Loucy (cell line): ENCODE measurements at regions not wholly inside any gene's neighbourhood (a gene's known extent, or its start where the extent isn't known, plus 50 kb on each side); places are given as distances from the start of the nearest gene placed in this dataset.

Experiments
- H2AFZ ChIP-seq: fragments of 200-600 bp; sonication (generic); 2 replicates; pipeline ENCODE4 v1.6.0; 2016; ENCODE audit warnings: antibody characterized with exemption, mild to moderate bottlenecking, low read length, moderate library complexity
- H3F3A ChIP-seq: fragments of 200-600 bp; 2 replicates; pipeline ENCODE4 v1.6.0; 2016; ENCODE audit warnings: antibody characterized with exemption, low read depth, mild to moderate bottlenecking
- H3K27me3 ChIP-seq: fragments of 200-600 bp; sonication (generic); 2 replicates; pipeline ENCODE4 v1.6.1; 2014; ENCODE audit warnings: low read length, mild to moderate bottlenecking; ENCODE audit not compliant: insufficient read depth, poor library complexity, severe bottlenecking
- H3K36me3 ChIP-seq: fragments of 200-600 bp; sonication (generic); 2 replicates; pipeline ENCODE4 v1.6.1; 2016; ENCODE audit warnings: low read length; ENCODE audit not compliant: insufficient read depth
- H3K4me1 ChIP-seq: fragments of 200-600 bp; sonication (generic); 2 replicates; pipeline ENCODE4 v1.5.1; 2014; ENCODE audit warnings: low read length, mild to moderate bottlenecking; ENCODE audit not compliant: insufficient read depth, poor library complexity, severe bottlenecking
- H3K4me2 ChIP-seq: fragments of 200-600 bp; sonication (generic); 2 replicates; pipeline ENCODE4 v1.6.0; 2014; ENCODE audit warnings: antibody characterized with exemption, low read length, low read depth, mild to moderate bottlenecking; ENCODE audit not compliant: poor library complexity, severe bottlenecking
- H3K4me3 ChIP-seq: fragments of 200-600 bp; sonication (generic); 2 replicates; pipeline ENCODE4 v1.5.1; 2014; ENCODE audit warnings: low read length, mild to moderate bottlenecking, mixed read lengths; ENCODE audit not compliant: poor library complexity, severe bottlenecking
- H3K79me2 ChIP-seq: fragments of 200-600 bp; sonication (generic); 2 replicates; pipeline ENCODE4 v1.6.1; 2014; ENCODE audit warnings: low read length; ENCODE audit not compliant: insufficient read depth
- H3K9ac ChIP-seq: fragments of 200-600 bp; sonication (generic); 2 replicates; pipeline ENCODE4 v1.6.0; 2014; ENCODE audit warnings: mild to moderate bottlenecking, low read depth, low read length, moderate library complexity; ENCODE audit not compliant: poor library complexity, severe bottlenecking
- H3K9me2 ChIP-seq: fragments of 200-600 bp; sonication (generic); replicated peaks from 2 replicates; pipeline ENCODE4 v1.6.1; 2016; ENCODE audit warnings: low read depth, low read length, mixed read lengths
- H3K9me3 ChIP-seq: fragments of 200-600 bp; sonication (generic); 2 replicates; pipeline ENCODE4 v1.6.1; 2014; ENCODE audit warnings: mild to moderate bottlenecking, antibody characterized with exemption, low read length, low read depth; ENCODE audit not compliant: insufficient read depth
- H4K20me1 ChIP-seq: fragments of 200-600 bp; sonication (generic); 2 replicates; pipeline ENCODE4 v1.6.0; 2014; ENCODE audit warnings: antibody characterized with exemption, low read length, mild to moderate bottlenecking; ENCODE audit not compliant: insufficient read depth, poor library complexity, severe bottlenecking
- EZH2phosphoT487 ChIP-seq: fragments of 200-600 bp; IDR thresholded peaks from 2 replicates; pipeline ENCODE4 v1.6.1; 2018; ENCODE audit warnings: antibody characterized with exemption, mild to moderate bottlenecking, moderate library complexity, borderline replicate concordance
- TF ChIP-seq, protein P1 (sequence below): fragments of 200-600 bp; sonication (generic); conservative IDR thresholded peaks from 2 replicates; pipeline ENCODE4 v1.5.1; 2014; ENCODE audit warnings: mild to moderate bottlenecking, antibody characterized with exemption, low read length

DNA sequence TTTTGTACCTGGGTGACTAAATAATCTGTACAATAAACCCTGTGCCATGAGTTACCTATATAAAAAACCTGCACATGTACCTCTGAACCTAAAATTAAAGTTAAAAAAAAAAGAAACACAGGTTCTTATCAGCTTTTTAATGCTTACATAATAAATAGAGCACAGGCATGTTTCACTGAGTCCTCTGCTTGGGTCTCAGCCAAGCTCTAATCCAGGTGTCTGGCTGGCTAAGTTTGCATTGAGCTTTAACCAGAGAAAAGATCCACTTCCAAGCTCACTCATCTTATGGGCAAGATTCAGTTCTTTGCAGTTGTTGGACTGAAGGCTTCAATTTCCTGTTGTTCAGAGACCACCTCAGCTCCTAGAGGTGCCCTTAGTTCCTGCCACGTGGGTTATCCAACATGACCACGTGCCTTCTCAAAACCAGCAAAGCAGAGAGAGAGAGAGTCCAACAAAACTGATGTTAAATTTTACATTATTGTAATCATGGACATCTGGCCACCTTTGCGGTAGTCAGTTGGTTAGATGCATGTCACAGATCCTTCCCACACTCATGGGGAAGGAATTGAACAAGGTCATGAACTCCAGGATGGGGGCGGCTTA lies 68.2 kb upstream of the TMPRSS2 start:
- Histone ChIP-seq H3K79me2 (no peaks in the 10 kb centered on the region), H3K4me3 (no peak overlapping the region), H3K4me2 (no peak overlapping the region), H3F3A (no peaks in the 10 kb centered on the region), H3K4me1 (no peaks in the 10 kb centered on the region), H3K36me3 (no peaks in the 10 kb centered on the region), H3K27me3 (no peaks in the 10 kb centered on the region), H4K20me1 (no peaks in the 10 kb centered on the region), H2AFZ (no peak overlapping the region), H3K9ac (no peak overlapping the region), H3K9me2 (no peaks in the 10 kb centered on the region), H3K9me3 (peaks cover 12% of the 10 kb centered on the region; the same call in 1 of the 2 replicates)
- TF ChIP-seq, protein P1, sequence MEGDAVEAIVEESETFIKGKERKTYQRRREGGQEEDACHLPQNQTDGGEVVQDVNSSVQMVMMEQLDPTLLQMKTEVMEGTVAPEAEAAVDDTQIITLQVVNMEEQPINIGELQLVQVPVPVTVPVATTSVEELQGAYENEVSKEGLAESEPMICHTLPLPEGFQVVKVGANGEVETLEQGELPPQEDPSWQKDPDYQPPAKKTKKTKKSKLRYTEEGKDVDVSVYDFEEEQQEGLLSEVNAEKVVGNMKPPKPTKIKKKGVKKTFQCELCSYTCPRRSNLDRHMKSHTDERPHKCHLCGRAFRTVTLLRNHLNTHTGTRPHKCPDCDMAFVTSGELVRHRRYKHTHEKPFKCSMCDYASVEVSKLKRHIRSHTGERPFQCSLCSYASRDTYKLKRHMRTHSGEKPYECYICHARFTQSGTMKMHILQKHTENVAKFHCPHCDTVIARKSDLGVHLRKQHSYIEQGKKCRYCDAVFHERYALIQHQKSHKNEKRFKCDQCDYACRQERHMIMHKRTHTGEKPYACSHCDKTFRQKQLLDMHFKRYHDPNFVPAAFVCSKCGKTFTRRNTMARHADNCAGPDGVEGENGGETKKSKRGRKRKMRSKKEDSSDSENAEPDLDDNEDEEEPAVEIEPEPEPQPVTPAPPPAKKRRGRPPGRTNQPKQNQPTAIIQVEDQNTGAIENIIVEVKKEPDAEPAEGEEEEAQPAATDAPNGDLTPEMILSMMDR, result no peak
- TF ChIP-seq EZH2phosphoT487, result no peak

DNA sequence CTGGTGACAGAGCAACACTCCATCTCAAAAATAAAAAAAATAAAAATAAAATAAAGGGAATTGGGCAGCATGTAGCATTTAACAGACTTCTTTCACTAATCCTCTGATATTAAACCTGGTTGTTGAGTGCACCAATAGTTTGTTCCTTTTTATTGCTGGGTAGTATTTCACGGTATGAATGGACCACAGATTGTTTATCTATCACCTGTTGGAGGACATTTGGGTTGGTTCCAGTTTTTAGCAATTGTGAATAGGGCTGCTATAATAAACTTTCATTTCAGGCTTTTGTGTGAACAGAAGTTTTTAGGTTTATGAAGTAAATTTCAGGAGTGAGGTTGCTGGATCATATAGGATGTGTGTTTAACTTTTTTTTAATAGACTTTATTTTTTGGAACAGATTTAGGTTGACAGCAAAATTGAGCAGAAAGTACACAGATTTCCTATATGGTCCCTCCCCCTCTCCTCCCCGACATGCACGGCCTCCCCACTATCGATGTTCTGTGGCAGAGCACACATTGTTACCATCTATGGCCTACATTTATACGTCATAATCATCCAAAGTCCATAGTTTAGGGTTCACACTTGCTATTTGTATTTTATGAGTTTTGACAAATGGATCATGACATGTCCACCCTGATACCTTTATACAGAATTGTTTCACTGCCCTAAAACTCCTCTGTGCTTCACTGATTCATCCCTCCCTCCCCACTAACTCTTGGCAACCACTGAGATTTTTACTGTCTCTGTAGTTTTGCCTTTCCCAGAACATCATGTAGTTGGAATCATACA lies 66.1 kb upstream of the TMPRSS2 start:
- Histone ChIP-seq H3K4me1 (no peaks in the 10 kb centered on the region), H3K36me3 (no peaks in the 10 kb centered on the region), H3K9me3 (peaks cover 12% of the 10 kb centered on the region; the same call in 1 of the 2 replicates), H3K4me3 (no peak overlapping the region), H2AFZ (no peak overlapping the region), H3K9ac (no peak overlapping the region), H3K79me2 (no peaks in the 10 kb centered on the region), H3K4me2 (no peak overlapping the region), H3F3A (no peaks in the 10 kb centered on the region), H3K27me3 (no peaks in the 10 kb centered on the region), H3K9me2 (no peaks in the 10 kb centered on the region), H4K20me1 (no peaks in the 10 kb centered on the region)
- TF ChIP-seq, protein P1, result no peak
- no peak for TF ChIP-seq EZH2phosphoT487

- Histone ChIP-seq H3K4me1 (no peaks in the 10 kb centered on the region), H3K36me3 (no peaks in the 10 kb centered on the region), H3K9me2 (no peaks in the 10 kb centered on the region), H4K20me1 (no peaks in the 10 kb centered on the region), H3F3A (no peaks in the 10 kb centered on the region), H3K79me2 (no peaks in the 10 kb centered on the region), H3K9me3 (0 out of 2 replicates have a peak, but pooled peaks cover 4% of the 10 kb centered on the region), H3K4me3 (no peak overlapping the region), H3K27me3 (no peaks in the 10 kb centered on the region), H3K4me2 (no peak overlapping the region), H2AFZ (no peak overlapping the region), H3K9ac (no peak overlapping the region)
- TF ChIP-seq EZH2phosphoT487, result no peak
- TF ChIP-seq, protein P1, result no peak
These were observed 64.1 kb upstream of the TMPRSS2 start for GRCh38 chr21:41571938-41572510.
